HCT116 (cell line): ENCODE measurements at regions not wholly inside any gene's neighbourhood (a gene's known extent, or its start where the extent isn't known, plus 50 kb on each side); places are given as distances from the start of the nearest gene placed in this dataset.

Source experiments
- CEBPB ChIP-seq: IDR thresholded peaks from 2 replicates; pipeline ENCODE4 v1.6.1; 2012; ENCODE audit warnings: low read depth
- EZH2phosphoT487 ChIP-seq: fragments of 200-600 bp; IDR thresholded peaks from 2 replicates; pipeline ENCODE4 v1.6.1; 2018; ENCODE audit warnings: antibody characterized with exemption, borderline replicate concordance
- FOSL1 ChIP-seq: IDR thresholded peaks from 2 replicates; pipeline ENCODE4 v1.6.1; 2012; ENCODE audit warnings: low read depth
- POLR2A ChIP-seq: IDR thresholded peaks from 2 replicates; pipeline ENCODE4 v1.7.0; 2011; ENCODE audit warnings: borderline replicate concordance; ENCODE audit not compliant: insufficient read depth, insufficient read length; ENCODE audit errors: extremely low read depth
- SIN3A ChIP-seq: IDR thresholded peaks from 2 replicates; pipeline ENCODE4 v1.6.1; 2012; ENCODE audit warnings: low read depth
- TCF7L2 ChIP-seq: IDR thresholded peaks from 2 replicates; pipeline ENCODE4 v1.7.0; 2011; ENCODE audit warnings: borderline replicate concordance, inconsistent platforms; ENCODE audit not compliant: insufficient read depth, insufficient read length; ENCODE audit errors: extremely low read depth
- YY1 ChIP-seq: IDR thresholded peaks from 2 replicates; pipeline ENCODE4 v1.6.1; 2011; ENCODE audit warnings: low read length, low read depth, moderate library complexity, mild to moderate bottlenecking; ENCODE audit not compliant: insufficient replicate concordance; ENCODE audit errors: extremely low read depth
- TF ChIP-seq, protein P1 (sequence below), 3 experiments: fragments of 200-600 bp in 1 of 3; sonication (generic) in 1 of 3; IDR thresholded peaks in 2 of 3; conservative IDR thresholded peaks in 1 of 3; 2 replicates each; pipeline ENCODE4 v1.5.1; 2012 to 2017; ENCODE audit warnings: low read depth in 2 of 3, low read length in 2 of 3, antibody characterized with exemption in 1 of 3, borderline replicate concordance in 1 of 3, control low read depth in 1 of 3, mild to moderate bottlenecking in 1 of 3, mixed read lengths in 1 of 3, mixed run types in 1 of 3, moderate library complexity in 1 of 3; ENCODE audit not compliant: insufficient read depth in 1 of 3
- TF ChIP-seq, protein P2 (sequence below): IDR thresholded peaks from 2 replicates; pipeline ENCODE4 v1.6.1; 2012; ENCODE audit warnings: low read depth
- TF ChIP-seq, protein P3 (sequence below): IDR thresholded peaks from 2 replicates; pipeline ENCODE4 v1.6.1; 2012

DNA sequence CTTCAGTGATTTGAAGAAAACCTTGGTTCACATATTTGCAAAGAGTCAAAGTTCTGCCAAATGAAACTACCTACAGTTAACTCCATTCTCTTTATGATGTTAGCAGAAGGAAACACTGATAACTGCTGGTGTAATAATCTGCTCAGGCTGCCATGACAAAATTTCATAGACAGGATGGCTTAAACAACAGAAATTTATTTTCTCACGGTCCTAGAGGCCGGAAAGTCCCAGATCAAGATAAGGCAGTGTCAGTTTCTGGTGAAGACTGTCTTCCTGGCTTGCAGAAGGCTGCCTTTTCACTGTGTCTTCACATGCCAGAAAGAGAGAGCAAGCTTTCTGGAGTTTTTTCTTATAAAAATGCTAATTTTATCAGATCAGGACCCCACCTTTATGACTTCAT is 102.4 kb upstream of the PARP8 start:
- TF ChIP-seq EZH2phosphoT487 (no peak), SIN3A (no peak), POLR2A (no peak), FOSL1 (no peak), CEBPB (no peak), TCF7L2 (no peak), YY1 (no peak)
- TF ChIP-seq, protein P1, sequence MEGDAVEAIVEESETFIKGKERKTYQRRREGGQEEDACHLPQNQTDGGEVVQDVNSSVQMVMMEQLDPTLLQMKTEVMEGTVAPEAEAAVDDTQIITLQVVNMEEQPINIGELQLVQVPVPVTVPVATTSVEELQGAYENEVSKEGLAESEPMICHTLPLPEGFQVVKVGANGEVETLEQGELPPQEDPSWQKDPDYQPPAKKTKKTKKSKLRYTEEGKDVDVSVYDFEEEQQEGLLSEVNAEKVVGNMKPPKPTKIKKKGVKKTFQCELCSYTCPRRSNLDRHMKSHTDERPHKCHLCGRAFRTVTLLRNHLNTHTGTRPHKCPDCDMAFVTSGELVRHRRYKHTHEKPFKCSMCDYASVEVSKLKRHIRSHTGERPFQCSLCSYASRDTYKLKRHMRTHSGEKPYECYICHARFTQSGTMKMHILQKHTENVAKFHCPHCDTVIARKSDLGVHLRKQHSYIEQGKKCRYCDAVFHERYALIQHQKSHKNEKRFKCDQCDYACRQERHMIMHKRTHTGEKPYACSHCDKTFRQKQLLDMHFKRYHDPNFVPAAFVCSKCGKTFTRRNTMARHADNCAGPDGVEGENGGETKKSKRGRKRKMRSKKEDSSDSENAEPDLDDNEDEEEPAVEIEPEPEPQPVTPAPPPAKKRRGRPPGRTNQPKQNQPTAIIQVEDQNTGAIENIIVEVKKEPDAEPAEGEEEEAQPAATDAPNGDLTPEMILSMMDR (IDR thresholded peaks at IDR 0.05 in 2 of 3, conservative IDR thresholded peaks at IDR 0.05 in 1 of 3; ENCODE audit: borderline replicate concordance in 1 of 3, insufficient read depth in 1 of 3, low read depth in 2 of 3, low read length in 2 of 3) = no peak
- TF ChIP-seq, protein P2, sequence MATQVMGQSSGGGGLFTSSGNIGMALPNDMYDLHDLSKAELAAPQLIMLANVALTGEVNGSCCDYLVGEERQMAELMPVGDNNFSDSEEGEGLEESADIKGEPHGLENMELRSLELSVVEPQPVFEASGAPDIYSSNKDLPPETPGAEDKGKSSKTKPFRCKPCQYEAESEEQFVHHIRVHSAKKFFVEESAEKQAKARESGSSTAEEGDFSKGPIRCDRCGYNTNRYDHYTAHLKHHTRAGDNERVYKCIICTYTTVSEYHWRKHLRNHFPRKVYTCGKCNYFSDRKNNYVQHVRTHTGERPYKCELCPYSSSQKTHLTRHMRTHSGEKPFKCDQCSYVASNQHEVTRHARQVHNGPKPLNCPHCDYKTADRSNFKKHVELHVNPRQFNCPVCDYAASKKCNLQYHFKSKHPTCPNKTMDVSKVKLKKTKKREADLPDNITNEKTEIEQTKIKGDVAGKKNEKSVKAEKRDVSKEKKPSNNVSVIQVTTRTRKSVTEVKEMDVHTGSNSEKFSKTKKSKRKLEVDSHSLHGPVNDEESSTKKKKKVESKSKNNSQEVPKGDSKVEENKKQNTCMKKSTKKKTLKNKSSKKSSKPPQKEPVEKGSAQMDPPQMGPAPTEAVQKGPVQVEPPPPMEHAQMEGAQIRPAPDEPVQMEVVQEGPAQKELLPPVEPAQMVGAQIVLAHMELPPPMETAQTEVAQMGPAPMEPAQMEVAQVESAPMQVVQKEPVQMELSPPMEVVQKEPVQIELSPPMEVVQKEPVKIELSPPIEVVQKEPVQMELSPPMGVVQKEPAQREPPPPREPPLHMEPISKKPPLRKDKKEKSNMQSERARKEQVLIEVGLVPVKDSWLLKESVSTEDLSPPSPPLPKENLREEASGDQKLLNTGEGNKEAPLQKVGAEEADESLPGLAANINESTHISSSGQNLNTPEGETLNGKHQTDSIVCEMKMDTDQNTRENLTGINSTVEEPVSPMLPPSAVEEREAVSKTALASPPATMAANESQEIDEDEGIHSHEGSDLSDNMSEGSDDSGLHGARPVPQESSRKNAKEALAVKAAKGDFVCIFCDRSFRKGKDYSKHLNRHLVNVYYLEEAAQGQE = no peak
- TF ChIP-seq, protein P3, sequence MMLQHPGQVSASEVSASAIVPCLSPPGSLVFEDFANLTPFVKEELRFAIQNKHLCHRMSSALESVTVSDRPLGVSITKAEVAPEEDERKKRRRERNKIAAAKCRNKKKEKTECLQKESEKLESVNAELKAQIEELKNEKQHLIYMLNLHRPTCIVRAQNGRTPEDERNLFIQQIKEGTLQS = no peak
